ENCODE measurements at regions not wholly inside any gene's neighbourhood (a gene's known extent, or its start where the extent isn't known, plus 50 kb on each side); places are given as distances from the start of the nearest gene placed in this dataset.
"Not testable (repeated sequence)": the region's sequence is repeated elsewhere in the genome, so short reads cannot be mapped to it uniquely, and the experiment has no call there.

- H3K36me3 Mint-ChIP-seq (ENCODE audit: low read depth); H3K4me3 Mint-ChIP-seq; DNase-seq; intact Hi-C loops (cut with micrococcal nuclease); H3K27me3 Mint-ChIP-seq; H3K4me1 Mint-ChIP-seq; H3K27ac Mint-ChIP-seq: not testable (repeated sequence)
- H3K9me3 Mint-ChIP-seq, result peaks cover 32% of the 10 kb centered on the region
Observed at GRCh38 chr21:25531538-25532250, 75.6 kb downstream of the MRPL39 start.

- no peak for DNase-seq
- Mint-ChIP-seq H3K27ac (no peak overlapping the region), H3K36me3 (ENCODE audit: low read depth) (no peaks in the 10 kb centered on the region), H3K9me3 (peaks cover 33% of the 10 kb centered on the region), H3K4me3 (no peak overlapping the region), H3K27me3 (peaks cover 1% of the 10 kb centered on the region), H3K4me1 (no peaks in the 10 kb centered on the region)
- intact Hi-C loops (cut with micrococcal nuclease), result no loop called here
Observed at GRCh38 chr21:25528515-25528914, 78.8 kb downstream of the MRPL39 start.

- DNase-seq, result peak; percentile 49
- Mint-ChIP-seq H3K9me3 (peaks cover 19% of the 10 kb centered on the region), H3K4me3 (no peak overlapping the region), H3K27ac (no peak overlapping the region), H3K36me3 (ENCODE audit: low read depth) (peaks cover 2% of the 10 kb centered on the region), H3K27me3 (peaks cover 1% of the 10 kb centered on the region), H3K4me1 (peaks cover 16% of the 10 kb centered on the region)
- intact Hi-C loops (cut with micrococcal nuclease), result no loop called here
Observed at GRCh38 chr21:25518491-25518911, 88.8 kb downstream of the MRPL39 start.

GRCh38 chr21:25515484-25516405 lies 91.5 kb downstream of the MRPL39 start:
- no peak for DNase-seq
- Mint-ChIP-seq H3K9me3 (peaks cover 15% of the 10 kb centered on the region), H3K4me3 (no peak overlapping the region), H3K27me3 (no peaks in the 10 kb centered on the region), H3K27ac (no peak overlapping the region), H3K4me1 (peaks cover 30% of the 10 kb centered on the region), H3K36me3 (ENCODE audit: low read depth) (peaks cover 4% of the 10 kb centered on the region)
- intact Hi-C loops (cut with micrococcal nuclease), result no loop called here

GRCh38 chr21:25513810-25514209 lies 93.5 kb downstream of the MRPL39 start:
- no peaks in the 10 kb centered on the region for H3K27me3 Mint-ChIP-seq
- peak overlapping the region; percentile 66 for H3K27ac Mint-ChIP-seq
- intact Hi-C loops (cut with micrococcal nuclease), result no loop called here
- DNase-seq, result no peak
- H3K4me3 Mint-ChIP-seq, result peak overlapping the region; percentile 0
- peaks cover 4% of the 10 kb centered on the region for H3K36me3 Mint-ChIP-seq (ENCODE audit: low read depth)
- peaks cover 7% of the 10 kb centered on the region for H3K9me3 Mint-ChIP-seq
- H3K4me1 Mint-ChIP-seq, result peaks cover 34% of the 10 kb centered on the region

GRCh38 chr21:25512095-25513081 lies 94.9 kb downstream of the MRPL39 start:
- Mint-ChIP-seq H3K36me3 (ENCODE audit: low read depth) (peaks cover 4% of the 10 kb centered on the region), H3K9me3 (peaks cover 7% of the 10 kb centered on the region), H3K27me3 (no peaks in the 10 kb centered on the region), H3K4me3 (peak overlapping the region; percentile 69), H3K4me1 (peaks cover 44% of the 10 kb centered on the region), H3K27ac (peak overlapping the region; percentile 86)
- intact Hi-C loops (cut with micrococcal nuclease), result no loop called here
- no peak for DNase-seq

GRCh38 chr21:25509862-25510261 lies 97.4 kb downstream of the MRPL39 start:
- no peak for DNase-seq
- H3K9me3 Mint-ChIP-seq, result peaks cover 10% of the 10 kb centered on the region
- H3K4me1 Mint-ChIP-seq, result peaks cover 46% of the 10 kb centered on the region
- H3K4me3 Mint-ChIP-seq, result peak overlapping the region; percentile 39
- no peaks in the 10 kb centered on the region for H3K27me3 Mint-ChIP-seq
- H3K27ac Mint-ChIP-seq, result peak overlapping the region; percentile 81
- intact Hi-C loops (cut with micrococcal nuclease), result loop anchor here (1.0 to 10.0 kb wide), 9 partner anchors 8 to 225 kb away; partner anchors contain the start of genes ATP5PF and GABPA
- H3K36me3 Mint-ChIP-seq (ENCODE audit: low read depth), result peaks cover 8% of the 10 kb centered on the region

GRCh38 chr21:25508364-25508763 lies 98.9 kb downstream of the MRPL39 start:
- intact Hi-C loops (cut with micrococcal nuclease), result loop anchor here (10.0 kb wide), 1 partner anchor 226 kb away; the partner anchor contains the start of genes ATP5PF and GABPA
- Mint-ChIP-seq H3K9me3 (peaks cover 11% of the 10 kb centered on the region), H3K36me3 (ENCODE audit: low read depth) (peaks cover 14% of the 10 kb centered on the region), H3K27ac (peak overlapping the region; percentile 57), H3K27me3 (no peaks in the 10 kb centered on the region), H3K4me3 (peak overlapping the region; percentile 22), H3K4me1 (peaks cover 47% of the 10 kb centered on the region)
- DNase-seq, result no peak

- Mint-ChIP-seq H3K27ac (no peak overlapping the region), H3K27me3 (no peaks in the 10 kb centered on the region), H3K4me1 (peaks cover 46% of the 10 kb centered on the region), H3K36me3 (ENCODE audit: low read depth) (peaks cover 17% of the 10 kb centered on the region), H3K4me3 (no peak overlapping the region), H3K9me3 (peaks cover 12% of the 10 kb centered on the region)
- intact Hi-C loops (cut with micrococcal nuclease), result loop anchor here (10.0 kb wide), 1 partner anchor 227 kb away; the partner anchor contains the start of genes ATP5PF and GABPA
- no peak for DNase-seq
Observed at GRCh38 chr21:25507522-25507921, 99.8 kb downstream of the MRPL39 start.

GRCh38 chr21:25506887-25507286 lies 100.4 kb downstream of the MRPL39 start:
- intact Hi-C loops (cut with micrococcal nuclease), result loop anchor here (10.0 kb wide), 1 partner anchor 228 kb away; the partner anchor contains the start of genes ATP5PF and GABPA
- no peak overlapping the region for H3K4me3 Mint-ChIP-seq
- peaks cover 12% of the 10 kb centered on the region for H3K9me3 Mint-ChIP-seq
- DNase-seq, result no peak
- H3K4me1 Mint-ChIP-seq, result peaks cover 44% of the 10 kb centered on the region
- H3K27ac Mint-ChIP-seq, result no peak overlapping the region
- H3K36me3 Mint-ChIP-seq (ENCODE audit: low read depth), result peaks cover 18% of the 10 kb centered on the region
- H3K27me3 Mint-ChIP-seq, result no peaks in the 10 kb centered on the region

- H3K27me3 Mint-ChIP-seq, result no peaks in the 10 kb centered on the region
- intact Hi-C loops (cut with micrococcal nuclease), result loop anchor here (10.0 kb wide), 1 partner anchor 229 kb away; the partner anchor contains the start of genes ATP5PF and GABPA
- DNase-seq, result no peak
Observed at GRCh38 chr21:25506261-25506660, 101.0 kb downstream of the MRPL39 start.

GRCh38 chr21:25503981-25504380 lies 103.3 kb downstream of the MRPL39 start:
- Mint-ChIP-seq H3K9me3 (peaks cover 17% of the 10 kb centered on the region), H3K4me1 (peaks cover 51% of the 10 kb centered on the region), H3K27me3 (no peaks in the 10 kb centered on the region), H3K36me3 (ENCODE audit: low read depth) (peaks cover 29% of the 10 kb centered on the region), H3K4me3 (no peak overlapping the region), H3K27ac (peak overlapping the region; percentile 82)
- intact Hi-C loops (cut with micrococcal nuclease), result loop anchor here (10.0 kb wide), 1 partner anchor 231 kb away; the partner anchor contains the start of genes ATP5PF and GABPA
- no peak for DNase-seq

More at GRCh38 chr21:25506261-25506660, 101.0 kb downstream of the MRPL39 start:
- H3K4me1 Mint-ChIP-seq, result peaks cover 49% of the 10 kb centered on the region
- H3K36me3 Mint-ChIP-seq (ENCODE audit: low read depth), result peaks cover 18% of the 10 kb centered on the region
- peaks cover 12% of the 10 kb centered on the region for H3K9me3 Mint-ChIP-seq
- H3K4me3 Mint-ChIP-seq, result no peak overlapping the region
- no peak overlapping the region for H3K27ac Mint-ChIP-seq

Measured in activated CD4-positive, alpha-beta T cell treated with anti-CD3 and anti-CD28 coated beads, Interleukin-2, amount 10 ng/mL, durations not matched to agents 24 days and 14 days (primary cell).